ENCODE measurements at regions not wholly inside any gene's neighbourhood (a gene's known extent, or its start where the extent isn't known, plus 50 kb on each side); places are given as distances from the start of the nearest gene placed in this dataset.
"Not testable (repeated sequence)": the region's sequence is repeated elsewhere in the genome, so short reads cannot be mapped to it uniquely, and the experiment has no call there.

DNA sequence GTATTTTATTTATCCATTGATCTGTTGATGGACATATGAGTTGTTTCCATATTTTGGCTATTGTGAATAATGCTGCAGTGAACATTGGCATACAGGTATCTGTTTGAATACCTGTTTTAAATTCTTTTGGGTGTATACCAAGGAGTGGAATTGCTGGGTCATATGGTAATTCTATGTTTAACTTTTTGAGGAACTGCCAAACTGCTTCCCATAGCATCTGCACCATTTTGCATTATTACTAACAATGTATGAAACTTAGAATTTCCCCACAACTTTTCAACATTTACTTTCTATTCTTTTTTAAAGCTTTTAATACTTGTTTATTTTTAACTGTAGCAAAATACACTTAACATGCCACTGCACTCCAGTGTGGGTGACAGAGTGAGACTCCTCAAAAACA is 57.0 kb upstream of the MSN start:
- no peak for DNase-seq (ENCODE audit: low read depth)

DNA sequence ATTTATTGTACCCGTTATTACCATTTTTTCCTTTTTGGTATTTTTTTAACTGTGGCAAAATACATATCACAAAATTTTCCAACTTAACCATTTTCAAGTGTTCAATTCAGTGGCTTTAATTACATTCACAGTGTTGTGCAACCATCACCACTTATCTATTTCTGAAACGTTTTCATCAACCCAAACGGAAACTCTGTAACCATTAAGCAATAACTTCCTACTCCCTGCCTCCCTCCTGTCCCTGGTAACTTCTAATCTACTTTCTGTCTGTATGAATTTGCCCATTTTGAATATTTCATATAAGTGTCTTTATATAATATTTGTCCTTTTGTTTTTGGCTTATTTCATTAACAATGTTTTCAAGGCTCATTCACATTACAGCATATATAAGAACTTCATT is 57.4 kb upstream of the MSN start:
- no peak for DNase-seq (ENCODE audit: low read depth)

DNA sequence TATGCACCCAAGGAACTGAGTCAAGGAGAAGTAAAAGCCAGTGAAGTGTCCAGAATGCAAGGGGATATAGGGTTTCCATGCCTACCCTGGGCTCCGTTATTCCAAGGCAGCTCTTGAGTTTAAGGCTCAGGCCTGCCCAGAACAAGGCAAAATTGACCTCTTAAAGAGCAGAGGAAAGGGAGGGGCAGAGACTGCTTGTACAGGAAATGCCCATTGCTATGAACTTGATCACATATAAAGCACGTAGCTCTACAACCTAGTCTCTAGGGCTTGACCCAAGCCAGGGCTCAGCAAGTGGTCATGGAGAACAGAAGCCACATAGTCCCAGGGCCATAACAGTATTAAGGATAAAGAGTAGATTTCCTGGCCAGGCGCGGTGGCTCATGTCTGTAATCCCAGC is 58.2 kb upstream of the MSN start:
- DNase-seq (ENCODE audit: low read depth) = no peak

DNA sequence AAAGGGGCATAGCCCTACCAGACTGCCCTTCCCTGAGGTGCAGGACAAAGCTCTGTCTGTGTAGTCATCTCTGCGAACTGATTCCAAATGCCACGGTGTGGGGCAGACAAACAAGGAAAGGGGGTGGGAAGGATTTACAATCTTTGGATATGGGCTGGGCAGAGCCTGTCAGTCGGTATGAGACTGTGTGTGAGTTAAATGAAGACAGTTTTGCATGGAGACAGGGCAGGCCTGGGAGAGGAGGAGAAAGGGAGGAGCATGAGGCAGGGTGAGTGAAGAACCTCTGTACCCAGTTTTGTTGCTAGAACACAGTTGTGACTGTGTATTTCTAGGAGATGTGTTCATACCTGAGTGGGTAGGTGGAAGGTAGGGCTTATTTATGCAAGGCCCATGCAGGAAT is 59.4 kb upstream of the MSN start:
- no peak for DNase-seq (ENCODE audit: low read depth)

DNA sequence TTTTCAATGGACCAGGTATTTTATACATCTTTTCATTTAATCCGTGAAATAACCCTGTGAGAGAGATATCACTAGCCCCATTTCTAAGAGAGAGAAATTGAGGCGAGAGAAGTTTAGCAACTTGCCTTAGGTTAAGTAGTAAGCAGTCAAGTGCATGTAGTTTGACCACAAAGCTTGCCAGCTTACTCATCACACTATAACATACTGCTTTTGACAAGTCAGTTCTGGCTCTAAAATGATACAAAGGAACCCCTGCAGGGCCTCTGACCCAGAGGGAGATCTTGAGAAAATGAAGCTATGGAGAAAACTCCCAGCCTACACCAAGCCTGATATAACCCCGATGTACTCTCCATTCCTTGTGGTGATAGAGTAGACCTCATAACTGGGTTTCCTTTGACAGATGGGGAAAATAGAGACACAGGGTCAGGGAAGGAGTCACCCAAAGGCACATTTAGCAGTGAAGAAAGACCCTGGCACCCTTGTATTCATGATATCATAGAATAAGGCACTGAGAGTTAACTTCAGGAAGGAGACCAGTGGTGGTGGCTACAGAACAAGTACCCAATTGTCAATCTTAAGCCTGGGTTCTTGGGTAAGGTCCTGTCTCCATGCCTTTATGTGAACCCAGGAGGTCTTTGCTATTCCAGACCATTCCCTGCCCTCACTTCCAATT is 60.2 kb upstream of the MSN start:
- no peak for DNase-seq (ENCODE audit: low read depth)

DNA sequence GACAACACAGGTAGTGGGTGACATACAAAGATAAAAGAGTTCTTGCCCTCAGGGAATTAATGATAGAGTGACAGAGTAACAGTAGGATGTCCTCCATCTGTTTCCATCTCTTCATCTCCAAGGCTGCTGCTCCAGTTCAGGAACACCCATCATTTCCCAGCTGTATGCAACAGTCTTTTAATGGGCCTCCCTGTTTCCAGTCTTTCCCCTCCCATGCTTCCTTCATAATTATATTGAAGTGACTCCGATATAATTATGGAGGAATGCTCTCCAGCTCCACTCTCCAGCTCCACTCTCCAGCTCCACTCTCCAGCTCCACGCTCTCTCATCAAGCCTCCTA is 65.3 kb upstream of the MSN start:
- DNase-seq (ENCODE audit: low read depth) = no peak

DNA sequence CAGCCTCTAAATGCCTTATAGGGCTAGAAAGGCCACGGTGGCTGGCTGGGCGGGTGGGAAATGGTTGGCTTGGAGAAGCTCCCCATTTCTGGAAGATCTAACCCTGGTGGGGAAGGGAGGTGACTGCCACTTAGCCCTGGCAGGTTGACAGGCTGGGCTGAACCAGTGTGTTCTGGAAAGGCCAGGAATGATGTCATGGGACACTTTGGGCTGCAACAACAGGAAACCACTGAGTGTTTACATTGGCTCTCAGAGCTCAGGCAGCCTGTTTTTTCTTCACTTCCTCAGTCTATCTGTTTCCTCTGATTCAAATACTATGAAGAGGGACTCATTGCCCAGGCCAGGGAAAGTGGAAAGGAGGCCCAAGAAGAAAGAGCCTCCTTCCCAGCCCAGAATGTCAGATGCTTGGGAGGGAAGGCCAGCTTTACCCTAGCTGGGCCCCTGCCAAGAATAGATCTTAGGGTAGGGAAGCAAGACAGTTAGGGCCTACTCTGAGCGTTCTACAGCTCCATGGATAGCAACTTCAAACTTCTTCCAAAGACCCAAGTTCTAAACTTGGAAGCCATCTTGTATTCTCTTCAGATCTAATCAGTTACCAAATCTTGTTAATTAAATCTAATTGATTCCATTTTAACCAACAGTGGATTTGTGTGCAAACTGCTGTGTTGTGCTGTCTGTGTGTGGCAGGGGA is 65.8 kb upstream of the MSN start:
- DNase-seq (ENCODE audit: low read depth) = peak; percentile 30

DNA sequence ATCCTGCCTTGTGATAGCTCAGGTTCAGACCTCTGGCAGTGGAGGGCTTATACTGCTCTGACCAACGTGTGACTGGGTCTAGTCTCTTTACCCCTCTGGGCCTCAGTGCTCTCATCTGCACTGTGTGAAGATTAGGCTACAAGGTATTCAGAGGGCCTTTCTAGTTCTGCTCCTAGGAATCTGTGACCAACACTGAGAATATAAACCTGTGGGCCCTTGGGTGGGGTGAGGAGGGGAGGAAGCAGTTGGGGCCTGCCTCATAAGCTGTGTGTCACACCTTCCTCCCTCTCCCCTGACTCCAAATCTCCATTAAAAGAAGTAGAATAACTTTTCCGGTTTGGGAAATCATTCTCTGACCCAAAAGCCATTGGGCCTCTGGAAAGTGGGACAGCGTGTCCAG is 66.3 kb upstream of the MSN start:
- no peak for DNase-seq (ENCODE audit: low read depth)

DNA sequence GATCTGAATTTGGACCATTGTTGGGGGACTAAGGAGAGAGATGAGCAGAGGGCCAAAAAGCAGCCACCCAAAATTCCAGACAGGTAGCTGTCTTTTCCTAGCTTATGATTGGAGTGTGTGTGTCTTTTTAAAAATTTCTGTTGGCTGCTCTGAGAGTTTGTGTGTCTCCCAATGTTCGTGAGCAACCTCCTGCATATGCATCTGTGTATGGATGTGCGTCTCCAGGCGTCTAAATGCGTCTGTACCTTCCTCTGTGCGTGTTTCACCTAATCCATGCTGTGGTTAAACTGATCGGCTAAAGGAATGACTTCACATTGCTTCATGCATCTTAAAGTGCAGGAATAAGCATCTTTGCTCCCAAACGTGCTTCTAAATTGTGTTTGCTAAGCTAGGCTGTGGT is 65.5 kb upstream of the LAS1L start:
- no peak for DNase-seq (ENCODE audit: low read depth)

DNA sequence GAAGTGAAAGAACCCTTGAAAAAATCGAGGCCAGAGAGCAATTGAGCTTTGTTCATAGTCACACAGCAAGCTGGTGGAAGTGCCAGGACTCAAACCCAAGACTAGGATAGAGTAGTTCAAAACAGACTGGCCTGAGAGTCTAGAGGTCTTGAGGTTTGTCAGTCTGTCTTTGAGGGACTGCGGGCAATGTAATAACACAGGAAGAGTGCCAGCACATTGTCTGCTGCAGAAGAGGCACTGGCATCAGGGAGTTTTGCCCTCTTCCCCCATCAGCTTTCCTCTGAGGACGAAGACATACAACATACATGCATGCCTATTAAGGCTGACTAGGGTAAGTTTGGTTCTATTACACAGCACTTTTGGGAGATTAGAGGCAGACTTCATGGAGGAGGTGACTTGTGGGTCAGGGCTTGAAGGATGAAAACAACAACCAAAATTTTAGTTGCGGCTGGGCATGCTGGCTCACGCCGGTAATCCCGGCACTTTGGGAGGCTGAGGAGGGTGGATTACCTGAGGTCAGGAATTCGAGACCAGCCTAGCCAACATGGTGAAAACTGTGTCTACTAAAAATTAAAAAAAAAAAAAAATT is 64.1 kb upstream of the LAS1L start:
- no peak for DNase-seq (ENCODE audit: low read depth)

DNA sequence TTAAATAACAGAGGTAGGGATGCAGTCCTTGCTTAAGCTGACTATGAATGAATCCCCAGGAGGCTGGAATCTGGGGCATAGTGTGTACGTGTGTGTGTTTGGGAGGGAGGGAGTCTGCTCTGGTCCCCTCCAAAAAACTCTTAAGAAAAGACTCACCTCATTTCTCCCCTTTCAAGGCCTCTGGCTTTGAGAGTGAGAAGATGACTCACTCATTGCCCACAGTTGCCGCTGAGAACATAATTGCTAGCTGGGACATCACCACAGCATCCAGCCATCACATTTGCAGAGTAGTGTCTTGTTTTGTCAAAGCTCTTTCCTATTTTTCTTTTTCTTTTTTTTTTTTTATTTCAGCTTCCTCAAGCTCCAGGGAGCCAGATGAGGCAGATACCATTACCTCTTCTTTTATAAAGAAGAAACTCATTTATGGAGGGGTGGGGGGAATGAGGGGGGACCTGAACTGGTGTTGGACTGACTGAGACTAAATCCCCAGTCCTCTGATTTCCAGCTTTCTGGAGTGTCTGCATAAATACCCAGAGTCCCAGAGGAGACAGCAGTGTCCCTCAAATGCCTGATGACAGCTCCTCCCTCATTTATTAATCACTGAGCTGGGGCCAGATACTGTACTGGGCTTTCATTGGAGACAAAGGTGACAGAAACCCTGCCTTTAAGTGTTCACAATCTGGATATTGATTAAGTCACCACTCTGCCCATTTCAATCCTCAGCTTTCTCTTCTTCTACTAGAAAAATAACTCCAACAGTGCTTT is 61.9 kb upstream of the LAS1L start:
- DNase-seq (ENCODE audit: low read depth) = peak; percentile 25

DNA sequence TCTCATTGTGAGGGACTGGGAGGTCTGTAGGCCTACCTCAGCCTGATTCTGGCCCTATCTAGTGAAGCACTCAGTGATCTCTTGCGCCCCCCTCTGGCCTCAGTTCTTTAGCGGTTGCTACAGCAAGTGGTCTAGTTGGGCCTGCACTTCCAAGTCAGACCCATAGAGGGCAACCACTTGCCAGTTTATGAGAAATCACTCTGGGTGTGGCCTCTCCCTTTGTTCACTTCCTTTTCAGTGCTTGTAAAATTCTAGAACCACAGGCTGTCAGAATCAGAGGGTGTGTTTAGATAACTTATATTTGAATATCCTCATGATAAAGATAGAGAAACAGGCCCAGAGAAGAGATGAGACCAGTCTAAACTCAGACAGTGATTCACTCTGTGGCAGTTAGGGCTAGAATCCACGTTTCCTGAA is 60.9 kb upstream of the LAS1L start:
- peak; percentile 80 for DNase-seq (ENCODE audit: low read depth)

DNA sequence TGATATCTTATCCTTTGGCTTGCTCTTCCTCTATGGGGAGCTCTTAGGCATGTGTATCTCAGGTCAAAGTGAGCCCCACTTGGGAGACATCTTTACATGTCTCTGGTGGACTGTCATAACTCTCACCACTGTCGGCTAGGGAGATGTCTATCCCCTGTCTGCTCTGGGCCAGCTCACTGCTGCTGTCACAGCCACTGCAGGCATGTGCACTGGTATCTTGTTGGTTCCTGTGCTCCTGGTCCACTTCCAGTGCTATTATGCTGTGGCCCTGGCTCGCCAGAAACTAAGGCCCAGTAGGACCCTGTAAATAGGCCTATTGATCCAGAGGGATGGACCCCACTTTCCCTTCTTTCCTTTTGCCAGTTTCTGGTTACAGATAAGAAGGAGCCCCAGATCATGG is 56.6 kb upstream of the LAS1L start:
- no peak for DNase-seq (ENCODE audit: low read depth)

DNA sequence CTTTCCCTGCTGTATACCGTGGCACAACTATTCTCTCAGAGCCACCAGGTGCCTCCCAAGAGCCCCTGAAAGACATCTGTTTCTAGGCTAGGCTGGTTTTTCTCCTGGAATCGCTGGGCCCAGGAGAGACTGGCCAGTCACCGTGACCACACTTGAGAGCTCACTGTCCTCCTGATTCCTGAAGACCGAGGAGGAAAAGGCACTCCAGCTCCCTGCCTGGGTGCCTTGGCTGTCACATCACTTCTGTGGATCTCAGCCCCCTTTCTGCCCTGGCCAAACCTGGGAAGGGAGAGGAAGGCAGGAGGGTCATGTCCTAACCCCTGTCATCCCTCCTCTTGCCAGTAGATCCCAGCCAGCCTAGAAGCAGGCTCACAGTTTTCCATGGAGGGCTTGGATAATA is 54.7 kb upstream of the LAS1L start:
- no peak for DNase-seq (ENCODE audit: low read depth)

DNA sequence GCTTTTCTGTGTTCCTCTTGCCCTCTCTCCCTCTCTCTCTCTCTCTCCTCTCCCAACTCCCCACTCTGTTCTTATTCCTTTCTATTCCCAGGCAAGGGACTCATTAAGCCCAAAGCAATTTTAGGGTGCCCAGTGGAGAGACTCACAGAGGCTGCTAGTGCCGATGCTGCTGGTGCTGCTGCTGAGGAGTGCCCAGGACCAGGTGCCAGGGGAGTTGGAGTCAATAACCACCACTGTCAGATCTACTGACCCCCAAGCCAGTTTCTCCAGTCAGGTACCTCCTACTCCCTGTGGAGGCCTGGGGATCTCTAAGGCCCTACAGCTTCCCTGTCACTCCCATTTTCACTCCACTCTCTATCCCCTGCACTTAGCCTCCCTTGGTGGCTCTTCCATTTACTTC is 54.2 kb upstream of the LAS1L start:
- DNase-seq (ENCODE audit: low read depth) = no peak

DNA sequence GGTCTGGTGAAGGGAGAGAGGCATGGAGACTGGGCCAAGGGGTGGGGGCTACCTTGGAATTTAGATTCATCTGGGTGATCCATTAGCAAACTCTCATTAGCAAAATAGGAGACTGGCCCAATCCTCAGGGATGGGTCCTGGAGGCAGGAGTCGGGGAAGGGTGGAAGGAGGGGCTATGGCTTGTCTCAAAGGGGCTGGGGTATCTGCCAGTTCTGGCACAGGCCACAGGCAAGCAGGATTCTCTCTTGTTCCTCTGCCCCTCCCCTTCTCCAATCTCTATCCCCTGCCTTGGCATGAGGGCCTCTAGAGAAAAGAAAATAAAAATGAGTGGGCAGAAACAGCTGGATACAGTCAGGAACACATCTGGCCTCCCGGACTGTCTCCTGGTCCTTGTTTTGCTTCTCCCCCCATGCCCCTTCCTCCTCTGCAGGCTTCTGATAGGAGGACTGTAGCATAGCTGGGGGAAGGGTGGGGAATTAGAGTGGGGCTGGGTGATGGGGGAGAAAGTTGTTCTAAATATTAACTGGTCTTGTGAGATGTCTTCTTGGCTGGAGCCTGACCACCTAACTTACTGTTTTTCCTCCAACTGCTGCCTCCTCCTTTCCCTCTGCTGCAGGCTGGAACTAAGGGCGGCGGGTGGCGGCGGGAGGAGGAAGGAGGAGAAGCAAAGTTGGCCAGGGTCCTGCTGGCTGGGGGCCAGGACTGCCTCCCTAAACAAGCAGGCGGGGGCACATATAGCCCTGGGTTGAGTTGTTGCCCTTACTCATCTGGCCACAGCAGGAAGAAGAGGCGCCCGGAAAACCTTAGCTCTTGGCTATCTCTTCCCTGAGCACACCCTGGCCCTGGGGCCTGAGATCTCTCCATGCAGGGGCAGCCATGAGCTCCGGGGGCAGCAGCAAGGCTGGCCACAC is 53.3 kb upstream of the LAS1L start:
- no peak for DNase-seq (ENCODE audit: low read depth)

DNA sequence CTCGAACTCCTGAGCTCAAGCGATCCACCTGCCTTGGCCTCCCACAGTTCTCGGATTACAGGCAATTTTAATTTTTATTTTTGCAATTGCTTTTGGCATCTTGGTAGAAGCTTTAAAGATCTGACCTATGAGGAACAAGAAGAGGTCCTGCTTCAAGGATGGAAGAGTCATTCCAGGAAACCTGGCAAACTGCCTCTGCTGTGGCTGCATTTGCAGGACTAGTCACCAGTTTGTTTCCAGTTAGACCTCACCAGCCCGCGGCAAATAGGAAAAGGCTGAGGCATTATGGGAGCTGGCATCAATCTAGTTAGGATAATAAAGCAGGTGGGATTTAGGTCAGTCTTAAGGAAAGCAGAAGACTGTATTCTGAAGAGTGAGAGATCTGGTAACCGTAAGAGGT is 51.9 kb upstream of the LAS1L start:
- DNase-seq (ENCODE audit: low read depth) = no peak

DNA sequence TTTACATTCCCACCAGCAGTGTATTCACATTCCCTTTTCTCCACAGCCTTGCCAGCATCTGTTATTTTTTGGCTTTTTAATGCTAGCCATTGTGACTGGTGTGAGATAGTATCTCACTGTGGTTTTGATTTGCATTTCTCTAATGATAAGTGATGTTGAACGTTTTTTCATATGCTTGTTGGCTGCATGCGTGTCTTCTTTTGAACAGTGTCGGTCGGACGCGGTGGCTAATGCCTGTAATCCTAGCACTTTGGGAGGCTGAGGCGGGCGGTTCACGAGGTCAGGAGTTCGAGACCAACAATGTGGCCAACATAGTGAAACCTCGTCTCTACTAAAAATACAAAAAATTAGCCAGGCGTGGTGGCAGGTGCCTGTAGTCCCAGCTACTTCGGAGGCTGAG is 50.6 kb upstream of the LAS1L start:
- not testable (repeated sequence) for DNase-seq (ENCODE audit: low read depth)
